Esophagus muscularis mucosa (tissue), 4 donors: ENCODE measurements at regions not wholly inside any gene's neighbourhood (a gene's known extent, or its start where the extent isn't known, plus 50 kb on each side); places are given as distances from the start of the nearest gene placed in this dataset.

Source experiments
- DNase-seq: peaks from one replicate; pipeline ENCODE4 v3.0.0-alpha.2; 2017; ENCODE audit errors: extremely low spot score
- H3K27ac ChIP-seq, 4 donors: fragments of 200-600 bp; sonication (generic); replicated peaks in 1 of 4; 1 replicate in 3 of 4; 2 replicates in 1 of 4; pipeline ENCODE4 v1.5.1; 2016 to 2019; ENCODE audit warnings: mild to moderate bottlenecking in 1 of 4
- H3K27me3 ChIP-seq, 4 donors: fragments of 200-600 bp; sonication (generic); one replicate each; pipeline versions ENCODE4 v1.5.1 to v1.6.0; 2016 to 2019
- H3K36me3 ChIP-seq, 4 donors: fragments of 200-600 bp; sonication (generic); one replicate each; pipeline ENCODE4 v1.5.1; 2016 to 2019
- H3K4me1 ChIP-seq, 4 donors: fragments of 200-600 bp; sonication (generic); one replicate each; pipeline ENCODE4 v1.5.1; 2016 to 2019
- H3K4me3 ChIP-seq, 4 donors: fragments of 200-600 bp; sonication (generic); 1 replicate in 2 of 4; 2 replicates in 2 of 4; pipeline ENCODE4 v1.5.1; 2016 to 2019; ENCODE audit warnings: mild to moderate bottlenecking in 4 of 4, moderate library complexity in 1 of 4
- H3K9me3 ChIP-seq, 4 donors: fragments of 200-600 bp; sonication (generic); 1 replicate in 3 of 4; 2 replicates in 1 of 4; pipeline ENCODE4 v1.5.1; 2016 to 2019
- EP300 ChIP-seq: sonication (generic); formaldehyde crosslinking; IDR thresholded peaks from one replicate; pipeline ENCODE4 v1.6.1; 2017; ENCODE audit warnings: antibody characterized with exemption
- POLR2A ChIP-seq: fragments of 450-650 bp; IDR thresholded peaks from one replicate; pipeline ENCODE4 v1.6.1; 2017; ENCODE audit warnings: antibody characterized with exemption, moderate library complexity, mild to moderate bottlenecking, low read depth
- POLR2AphosphoS5 ChIP-seq, 2 donors: sonication (generic); formaldehyde crosslinking; IDR thresholded peaks; one replicate each; pipeline ENCODE4 v1.6.1; 2017; ENCODE audit warnings: antibody characterized with exemption in 2 of 2
- WGBS: methylation state at CpG from one replicate; pipeline ENCODE4 v1.1.5; 2018; 5-methylcytosine and 5-hydroxymethylcytosine counted together
- intact Hi-C: fragments of 100-400 bp; cut with DNase I; formaldehyde crosslinking; loops from one replicate; pipeline ENCODE4 v1.15.1; 2023
- TF ChIP-seq, protein P1 (sequence below), 3 experiments: fragments of 200-600 bp in 2 of 3; fragments of 450-650 bp in 1 of 3; sonication (generic) in 2 of 3; IDR thresholded peaks; one replicate each; pipeline ENCODE4 v1.5.1; 2017 to 2019; ENCODE audit warnings: antibody characterized with exemption in 3 of 3, mild to moderate bottlenecking in 2 of 3, moderate library complexity in 1 of 3

DNA sequence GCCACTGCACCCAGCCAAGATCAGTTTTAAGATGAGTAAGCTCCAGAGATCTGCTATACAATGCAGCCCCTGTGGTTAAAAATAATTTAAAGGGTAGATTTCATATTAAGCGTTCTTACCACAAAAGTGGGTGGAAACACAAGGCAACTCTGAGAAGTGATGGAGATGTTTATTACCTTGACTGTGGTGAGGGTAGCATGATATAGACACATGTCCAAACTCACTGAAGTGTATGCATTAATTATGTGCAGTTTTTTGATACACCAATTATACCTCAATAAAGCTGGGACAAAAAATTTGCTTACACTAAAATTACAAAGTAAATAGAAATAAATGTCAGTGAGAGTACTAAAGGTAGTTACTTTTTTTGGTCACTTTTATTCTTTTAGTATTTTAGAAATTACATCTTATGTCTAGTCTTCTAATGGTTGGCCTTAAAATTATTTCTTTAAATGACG lies 696.5 kb downstream of the UQCRFS1 start:
- H3K27ac ChIP-seq = no peak overlapping the region
- H3K36me3 ChIP-seq = no peaks in the 10 kb centered on the region
- intact Hi-C loops = no loop called here
- WGBS = 93% methylated on average over 2 of the region's 2 CpGs
- no peaks in the 10 kb centered on the region for H3K27me3 ChIP-seq
- no peaks in the 10 kb centered on the region for H3K9me3 ChIP-seq
- no peak overlapping the region for H3K4me3 ChIP-seq
- TF ChIP-seq POLR2A = no peak
- DNase-seq = no peak
- H3K4me1 ChIP-seq = no peaks in the 10 kb centered on the region

DNA sequence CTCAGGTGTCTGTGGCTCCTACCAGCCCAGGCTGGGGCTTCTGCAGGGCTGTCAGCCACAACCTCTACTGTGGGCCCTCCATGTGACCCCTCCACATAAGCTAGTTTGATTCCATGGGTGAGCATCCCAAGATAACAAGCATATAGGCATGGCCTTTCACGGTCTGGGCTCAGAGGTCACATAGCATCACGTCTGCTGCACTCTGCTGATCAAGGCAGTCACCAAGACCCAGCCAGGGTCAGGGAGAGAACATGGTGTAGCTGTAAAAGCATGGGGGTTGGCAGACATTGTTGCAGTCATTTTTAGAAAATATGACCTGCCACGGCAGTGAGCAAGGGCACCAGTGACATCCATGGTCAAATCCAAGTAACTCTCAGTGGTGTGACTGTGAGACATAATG lies 698.8 kb downstream of the UQCRFS1 start:
- H3K4me3 ChIP-seq = no peak overlapping the region
- H3K27me3 ChIP-seq = peaks cover 0 to 3% (median 0%) of the 10 kb centered on the region in 4 donors
- peak; percentile 83 for DNase-seq
- no peaks in the 10 kb centered on the region for H3K36me3 ChIP-seq
- 70% methylated on average over 3 of the region's 3 CpGs for WGBS
- H3K27ac ChIP-seq = no peak overlapping the region
- H3K4me1 ChIP-seq = no peaks in the 10 kb centered on the region
- no peak for TF ChIP-seq EP300
- no peak for TF ChIP-seq POLR2AphosphoS5 (IDR thresholded peaks at IDR 0.05)
- TF ChIP-seq, protein P1, sequence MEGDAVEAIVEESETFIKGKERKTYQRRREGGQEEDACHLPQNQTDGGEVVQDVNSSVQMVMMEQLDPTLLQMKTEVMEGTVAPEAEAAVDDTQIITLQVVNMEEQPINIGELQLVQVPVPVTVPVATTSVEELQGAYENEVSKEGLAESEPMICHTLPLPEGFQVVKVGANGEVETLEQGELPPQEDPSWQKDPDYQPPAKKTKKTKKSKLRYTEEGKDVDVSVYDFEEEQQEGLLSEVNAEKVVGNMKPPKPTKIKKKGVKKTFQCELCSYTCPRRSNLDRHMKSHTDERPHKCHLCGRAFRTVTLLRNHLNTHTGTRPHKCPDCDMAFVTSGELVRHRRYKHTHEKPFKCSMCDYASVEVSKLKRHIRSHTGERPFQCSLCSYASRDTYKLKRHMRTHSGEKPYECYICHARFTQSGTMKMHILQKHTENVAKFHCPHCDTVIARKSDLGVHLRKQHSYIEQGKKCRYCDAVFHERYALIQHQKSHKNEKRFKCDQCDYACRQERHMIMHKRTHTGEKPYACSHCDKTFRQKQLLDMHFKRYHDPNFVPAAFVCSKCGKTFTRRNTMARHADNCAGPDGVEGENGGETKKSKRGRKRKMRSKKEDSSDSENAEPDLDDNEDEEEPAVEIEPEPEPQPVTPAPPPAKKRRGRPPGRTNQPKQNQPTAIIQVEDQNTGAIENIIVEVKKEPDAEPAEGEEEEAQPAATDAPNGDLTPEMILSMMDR (IDR thresholded peaks at IDR 0.05) = no peak
- no peak for TF ChIP-seq POLR2A
- H3K9me3 ChIP-seq = no peaks in the 10 kb centered on the region
- intact Hi-C loops = no loop called here

DNA sequence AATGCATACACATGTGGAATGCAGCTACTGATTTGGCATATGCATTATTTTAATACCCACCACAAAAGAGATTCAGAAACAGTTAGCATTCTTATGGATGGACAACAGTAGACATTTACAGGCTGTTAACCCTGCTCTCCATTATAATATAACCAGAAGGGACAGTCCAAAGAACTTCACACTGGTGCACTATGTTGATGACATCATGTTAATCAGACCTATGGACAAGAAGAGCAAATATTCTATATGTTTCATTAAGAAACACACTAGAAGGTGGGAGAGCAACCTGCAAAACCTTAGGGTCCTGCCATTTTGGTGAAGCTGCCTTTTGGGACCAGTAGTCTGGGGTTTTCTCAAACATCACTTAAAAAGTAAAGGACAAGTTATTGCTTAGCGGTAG lies 701.3 kb downstream of the UQCRFS1 start:
- intact Hi-C loops = no loop called here
- TF ChIP-seq, protein P1 (IDR thresholded peaks at IDR 0.05) = no peak
- TF ChIP-seq POLR2AphosphoS5 (IDR thresholded peaks at IDR 0.05) (no peak), EP300 (no peak), POLR2A (no peak)
- no peaks in the 10 kb centered on the region for H3K9me3 ChIP-seq
- no peaks in the 10 kb centered on the region for H3K36me3 ChIP-seq
- no peaks in the 10 kb centered on the region for H3K4me1 ChIP-seq
- DNase-seq = no peak
- 93% methylated on average over 1 of the region's 1 CpG for WGBS
- peaks cover 0 to 3% (median 0%) of the 10 kb centered on the region in 4 donors for H3K27me3 ChIP-seq
- H3K27ac ChIP-seq = no peak overlapping the region
- H3K4me3 ChIP-seq = no peak overlapping the region

DNA sequence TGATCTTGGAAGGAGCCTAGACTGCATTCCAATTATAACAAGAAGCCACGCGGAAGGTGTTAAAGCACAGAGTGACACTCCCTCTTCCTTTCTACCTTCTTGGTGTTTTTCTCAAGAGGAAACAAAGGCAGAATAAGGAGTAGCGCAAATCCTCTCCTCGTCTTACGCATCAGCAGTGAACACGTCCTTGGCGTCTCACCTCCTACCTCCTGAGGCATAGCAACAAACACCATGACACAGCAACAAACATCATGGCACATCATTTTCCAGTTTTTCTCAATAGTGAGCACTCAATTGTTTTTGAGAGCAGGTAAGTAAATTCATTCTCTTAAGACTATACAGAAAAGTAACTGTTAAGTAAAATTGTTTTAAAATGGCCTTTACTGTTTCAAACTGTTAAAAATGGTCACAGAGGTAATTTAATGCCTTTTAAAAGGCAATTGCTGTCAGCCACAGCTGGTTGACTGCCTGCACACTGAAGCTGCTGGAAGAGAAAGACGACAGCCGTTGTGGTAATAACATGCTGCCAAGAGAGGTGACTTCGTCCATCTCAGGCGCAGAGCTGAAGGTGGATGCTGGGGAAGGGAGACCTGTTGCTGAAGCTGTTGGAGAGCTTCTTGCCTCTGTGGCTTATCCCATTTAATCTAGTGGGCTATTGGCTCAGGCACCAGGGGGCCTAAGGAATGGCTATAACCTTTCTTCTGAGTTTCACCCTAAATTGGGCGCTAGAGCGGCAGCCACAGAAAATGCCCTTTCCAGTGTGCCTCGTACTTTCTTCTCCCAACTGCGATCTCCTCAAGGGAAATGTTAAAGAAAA lies 703.7 kb downstream of the UQCRFS1 start:
- Histone ChIP-seq H3K36me3 (no peaks in the 10 kb centered on the region), H3K27ac (no peak overlapping the region), H3K27me3 (peaks cover 0 to 12% (median 0%) of the 10 kb centered on the region in 4 donors), H3K4me1 (no peaks in the 10 kb centered on the region), H3K9me3 (no peaks in the 10 kb centered on the region), H3K4me3 (no peak overlapping the region)
- WGBS = 70% methylated on average over 15 of the region's 15 CpGs
- intact Hi-C loops = no loop called here
- DNase-seq = peak; percentile 53
- TF ChIP-seq POLR2AphosphoS5 (IDR thresholded peaks at IDR 0.05) (no peak), EP300 (no peak), POLR2A (no peak)
- TF ChIP-seq, protein P1 (IDR thresholded peaks at IDR 0.05) = no peak

DNA sequence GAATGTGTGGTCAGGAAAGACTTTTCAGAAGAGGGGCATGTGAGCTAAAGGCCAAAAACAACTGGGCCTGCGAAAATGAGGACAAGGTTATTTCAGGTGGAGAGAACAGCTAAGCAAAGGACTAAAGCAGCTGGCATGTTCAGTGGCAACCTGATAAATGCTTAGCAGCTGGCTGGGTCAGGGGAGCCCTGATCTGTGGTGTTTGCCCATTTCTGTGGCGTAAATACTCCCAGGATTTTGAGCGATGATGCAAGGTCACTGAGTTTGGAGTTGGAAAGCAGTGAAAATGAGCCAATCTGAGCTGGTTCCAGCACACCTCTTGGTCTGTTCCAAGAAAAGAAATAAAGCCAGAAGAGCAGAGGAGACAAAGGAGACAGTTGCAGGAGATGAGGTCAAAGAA lies 704.3 kb downstream of the UQCRFS1 start:
- no peaks in the 10 kb centered on the region for H3K4me1 ChIP-seq
- intact Hi-C loops = no loop called here
- H3K4me3 ChIP-seq = no peak overlapping the region
- H3K27me3 ChIP-seq = peaks cover 0 to 12% (median 0%) of the 10 kb centered on the region in 4 donors
- WGBS = 81% methylated on average over 3 of the region's 3 CpGs
- no peak for TF ChIP-seq POLR2A
- TF ChIP-seq POLR2AphosphoS5 (IDR thresholded peaks at IDR 0.05) = no peak
- no peak for TF ChIP-seq EP300
- TF ChIP-seq, protein P1 (IDR thresholded peaks at IDR 0.05) = no peak
- no peaks in the 10 kb centered on the region for H3K9me3 ChIP-seq
- DNase-seq = peak; percentile 62
- H3K36me3 ChIP-seq = no peaks in the 10 kb centered on the region
- no peak overlapping the region for H3K27ac ChIP-seq
